HepG2 (cell line): ENCODE measurements at regions not wholly inside any gene's neighbourhood (a gene's known extent, or its start where the extent isn't known, plus 50 kb on each side); places are given as distances from the start of the nearest gene placed in this dataset.

ENCODE experiments used
- ATAC-seq: fragments of 200-7000 bp; cut with Tn5 transposase; 3 replicates; pipeline ENCODE4 v1.9.1; 2020; ENCODE audit warnings: mild to moderate bottlenecking, moderate library complexity
- BruUV-seq: library from RNA; stranded (reverse); fragments of 400-500 nt; replicated peaks from 2 replicates; lab custom pipeline; 2021; lab: Mats Ljungman, UMichigan
- CTCF ChIA-PET: fragments of 300-600 bp; formaldehyde crosslinking; extraction: SDS; loops from one replicate; lab custom pipeline; 2021; ENCODE audit warnings: low total read pairs, inconsistent platforms, low intra/inter-chr PET ratio; lab: Yijun Ruan, JAX
- POLR2A ChIA-PET: fragments of 350-600 bp; sonication (Branson Sonifier 250); formaldehyde crosslinking; loops from one replicate; lab custom pipeline; 2020; ENCODE audit warnings: antibody characterized with exemption, inconsistent platforms; lab: Yijun Ruan, JAX
- DNase-seq: peaks from one replicate; pipeline ENCODE4 v3.0.0-alpha.2; 2015; ENCODE audit warnings: low spot score
- FAIRE-seq: peaks from 3 replicates; lab custom pipeline; 2011; peaks lifted over from hg19 to GRCh38; lab: Jason Lieb, UNC
- H2AFZ ChIP-seq: one replicate; pipeline ENCODE4 v1.6.1; 2011; ENCODE audit warnings: low read length, inconsistent platforms
- H3K27ac ChIP-seq: fragments of 300-600 bp; 3 replicates; pipeline ENCODE4 v1.8.0; 2011; ENCODE audit warnings: mixed run types, mild to moderate bottlenecking, mixed read lengths, low read length, inconsistent platforms; ENCODE audit not compliant: insufficient read depth; ENCODE audit errors: extremely low read length
- H3K27me3 ChIP-seq, 2 experiments: fragments of 200-600 bp in 1 of 2; 2 replicates in 1 of 2; 3 replicates in 1 of 2; pipeline versions ENCODE4 v1.6.0 to v1.8.0; 2011; ENCODE audit warnings: low read length in 2 of 2, mild to moderate bottlenecking in 2 of 2, moderate library complexity in 2 of 2, inconsistent platforms in 1 of 2; ENCODE audit not compliant: insufficient read depth in 2 of 2, control insufficient read depth in 1 of 2
- H3K36me3 ChIP-seq, 2 experiments: fragments of 200-600 bp in 1 of 2; replicated peaks in 1 of 2; 2 replicates in 1 of 2; 3 replicates in 1 of 2; pipeline versions ENCODE4 v1.5.1 to v1.8.0; 2011; ENCODE audit warnings: low read length in 2 of 2, inconsistent platforms in 1 of 2; ENCODE audit not compliant: insufficient read depth in 2 of 2, control insufficient read depth in 1 of 2
- H3K4me1 ChIP-seq: 2 replicates; pipeline ENCODE4 v1.5.1; 2012; ENCODE audit warnings: low read length, inconsistent platforms; ENCODE audit not compliant: insufficient read depth
- H3K4me2 ChIP-seq: 2 replicates; pipeline ENCODE4 v1.6.0; 2011; ENCODE audit warnings: low read depth, low read length, inconsistent platforms
- H3K4me3 ChIP-seq, 3 experiments: fragments of 200-600 bp in 1 of 3; sonication (generic), shearing (Covaris generic) in 1 of 3; replicated peaks in 1 of 3; 2 replicates each; pipeline ENCODE4 v1.5.1; 2011 to 2016; ENCODE audit warnings: low read length in 3 of 3, inconsistent platforms in 2 of 3, low read depth in 2 of 3, mild to moderate bottlenecking in 2 of 3, control low read depth in 1 of 3, mixed read lengths in 1 of 3; ENCODE audit not compliant: insufficient read depth in 1 of 3
- H3K79me2 ChIP-seq: one replicate; pipeline ENCODE4 v1.6.1; 2011; ENCODE audit warnings: low read length, inconsistent platforms; ENCODE audit not compliant: insufficient read depth
- H3K9ac ChIP-seq: 2 replicates; pipeline ENCODE4 v1.6.0; 2011; ENCODE audit warnings: mild to moderate bottlenecking, low read depth, low read length, inconsistent platforms; ENCODE audit not compliant: insufficient read depth
- H3K9me3 ChIP-seq: 2 replicates; pipeline ENCODE4 v1.5.1; 2012; ENCODE audit warnings: mild to moderate bottlenecking, low read length
- H4K20me1 ChIP-seq: 2 replicates; pipeline ENCODE4 v1.6.0; 2011; ENCODE audit warnings: inconsistent platforms, mild to moderate bottlenecking, low read length, moderate library complexity; ENCODE audit not compliant: insufficient read depth
- CEBPG ChIP-seq: IDR thresholded peaks from 2 replicates; pipeline ENCODE4 v1.6.1; 2016
- ETV6 ChIP-seq: sonication (generic); formaldehyde crosslinking; conservative IDR thresholded peaks from 2 replicates; pipeline ENCODE4 v1.4.0; 2020; ENCODE audit warnings: missing genetic modification reagents
- FOXK2 ChIP-seq: fragments of 450-650 bp; IDR thresholded peaks from 2 replicates; pipeline ENCODE4 v1.6.1; 2016
- HDAC2 ChIP-seq: sonication (generic); formaldehyde crosslinking; IDR thresholded peaks from 2 replicates; pipeline ENCODE4 v1.4.0; 2020; ENCODE audit warnings: missing genetic modification reagents
- KDM3A ChIP-seq: IDR thresholded peaks from 2 replicates; pipeline ENCODE4 v1.6.1; 2018; ENCODE audit warnings: low read depth, missing compliant biosample characterization
- NR2F1 ChIP-seq, 2 experiments: fragments of 450-650 bp in 1 of 2; formaldehyde crosslinking in 1 of 2; IDR thresholded peaks; 2 replicates each; pipeline versions ENCODE4 v1.5.0 to v1.6.1; 2016 to 2020; ENCODE audit warnings: mild to moderate bottlenecking in 1 of 2, missing compliant biosample characterization in 1 of 2, missing genetic modification reagents in 1 of 2, moderate library complexity in 1 of 2
- PAF1 ChIP-seq: IDR thresholded peaks from 2 replicates; pipeline ENCODE4 v1.6.1; 2016; ENCODE audit warnings: missing genetic modification reagents, missing compliant biosample characterization
- PHF8 ChIP-seq: sonication (generic); formaldehyde crosslinking; IDR thresholded peaks from 2 replicates; pipeline ENCODE4 v1.5.0; 2020; ENCODE audit warnings: missing genetic modification reagents
- ZNF326 ChIP-seq: sonication (generic); formaldehyde crosslinking; IDR thresholded peaks from 2 replicates; pipeline ENCODE4 v1.4.0; 2020; ENCODE audit warnings: missing genetic modification reagents, borderline replicate concordance
- ZNF616 ChIP-seq: sonication (generic); formaldehyde crosslinking; IDR thresholded peaks from 2 replicates; pipeline ENCODE4 v1.5.0; 2020; ENCODE audit warnings: low read depth, mild to moderate bottlenecking, missing genetic modification reagents
- WGBS: methylation state at CpG from one replicate; pipeline ENCODE4 v1.1.6; 2017; ENCODE audit warnings: low lambda C conversion rate; 5-methylcytosine and 5-hydroxymethylcytosine counted together
- in situ Hi-C: cut with HindIII; loops from 2 replicates; pipeline ENCODE4 v1.10.0; 2017; ENCODE audit warnings: low pct_unique_long_range_greater_than_20kb; ENCODE audit not compliant: extremely low pct_ligation_motif_present
- intact Hi-C: fragments of 100-400 bp; cut with micrococcal nuclease; formaldehyde crosslinking; loops from one replicate; pipeline ENCODE4 v1.10.0; 2022; ENCODE audit not compliant: unreplicated experiment
- TF ChIP-seq, protein P1 (sequence below): sonication (generic); formaldehyde crosslinking; IDR thresholded peaks from 2 replicates; pipeline ENCODE4 v1.5.0; 2020; ENCODE audit warnings: missing genetic modification reagents
- TF ChIP-seq, protein P2 (sequence below): sonication (generic); formaldehyde crosslinking; IDR thresholded peaks from 2 replicates; pipeline ENCODE4 v1.9.0; 2021; ENCODE audit warnings: mild to moderate bottlenecking, missing genetic modification reagents
- TF ChIP-seq, protein P3 (sequence below): sonication (generic); formaldehyde crosslinking; IDR thresholded peaks from 2 replicates; pipeline ENCODE4 v1.4.0; 2020; ENCODE audit warnings: missing genetic modification reagents, borderline replicate concordance

DNA sequence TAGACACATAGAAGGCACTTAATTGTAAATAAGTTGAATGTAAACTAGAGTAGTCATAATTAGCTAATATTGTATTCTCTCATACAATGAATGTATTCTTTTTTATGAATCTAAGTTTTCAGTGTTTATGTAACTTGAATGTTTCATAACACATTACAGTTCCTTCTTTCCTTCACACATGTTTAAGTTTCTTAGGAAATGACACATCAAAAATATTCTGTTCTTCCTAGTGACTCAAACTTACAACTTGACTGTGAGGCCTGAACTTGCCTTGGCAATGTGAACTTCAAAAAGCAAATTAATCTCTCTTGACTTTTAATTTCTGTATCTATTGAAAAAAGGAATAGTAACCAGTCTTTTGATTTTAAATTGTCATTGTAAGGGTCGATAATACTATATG lies 700.1 kb downstream of the KCNT2 start:
- FAIRE-seq, result no peak
- no peak overlapping the region for H2AFZ ChIP-seq
- CTCF ChIA-PET, result no interaction called here

More for the DNA sequence above, 700.1 kb downstream of the KCNT2 start:
- H3K79me2 ChIP-seq, result no peaks in the 10 kb centered on the region
- no peak overlapping the region for H3K27ac ChIP-seq
- POLR2A ChIA-PET, result no interaction called here
- WGBS, result 0% methylated on average over 1 of the region's 1 CpG
- DNase-seq, result no peak
- no peaks in the 10 kb centered on the region for H3K4me1 ChIP-seq
- H3K4me3 ChIP-seq, result no peak overlapping the region
- no peak for TF ChIP-seq ZNF326
- TF ChIP-seq HDAC2 (CRISPR knock-in tag), result no peak
- TF ChIP-seq, protein P1, sequence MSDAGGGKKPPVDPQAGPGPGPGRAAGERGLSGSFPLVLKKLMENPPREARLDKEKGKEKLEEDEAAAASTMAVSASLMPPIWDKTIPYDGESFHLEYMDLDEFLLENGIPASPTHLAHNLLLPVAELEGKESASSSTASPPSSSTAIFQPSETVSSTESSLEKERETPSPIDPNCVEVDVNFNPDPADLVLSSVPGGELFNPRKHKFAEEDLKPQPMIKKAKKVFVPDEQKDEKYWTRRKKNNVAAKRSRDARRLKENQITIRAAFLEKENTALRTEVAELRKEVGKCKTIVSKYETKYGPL (CRISPR knock-in tag), result no peak
- TF ChIP-seq, protein P2, sequence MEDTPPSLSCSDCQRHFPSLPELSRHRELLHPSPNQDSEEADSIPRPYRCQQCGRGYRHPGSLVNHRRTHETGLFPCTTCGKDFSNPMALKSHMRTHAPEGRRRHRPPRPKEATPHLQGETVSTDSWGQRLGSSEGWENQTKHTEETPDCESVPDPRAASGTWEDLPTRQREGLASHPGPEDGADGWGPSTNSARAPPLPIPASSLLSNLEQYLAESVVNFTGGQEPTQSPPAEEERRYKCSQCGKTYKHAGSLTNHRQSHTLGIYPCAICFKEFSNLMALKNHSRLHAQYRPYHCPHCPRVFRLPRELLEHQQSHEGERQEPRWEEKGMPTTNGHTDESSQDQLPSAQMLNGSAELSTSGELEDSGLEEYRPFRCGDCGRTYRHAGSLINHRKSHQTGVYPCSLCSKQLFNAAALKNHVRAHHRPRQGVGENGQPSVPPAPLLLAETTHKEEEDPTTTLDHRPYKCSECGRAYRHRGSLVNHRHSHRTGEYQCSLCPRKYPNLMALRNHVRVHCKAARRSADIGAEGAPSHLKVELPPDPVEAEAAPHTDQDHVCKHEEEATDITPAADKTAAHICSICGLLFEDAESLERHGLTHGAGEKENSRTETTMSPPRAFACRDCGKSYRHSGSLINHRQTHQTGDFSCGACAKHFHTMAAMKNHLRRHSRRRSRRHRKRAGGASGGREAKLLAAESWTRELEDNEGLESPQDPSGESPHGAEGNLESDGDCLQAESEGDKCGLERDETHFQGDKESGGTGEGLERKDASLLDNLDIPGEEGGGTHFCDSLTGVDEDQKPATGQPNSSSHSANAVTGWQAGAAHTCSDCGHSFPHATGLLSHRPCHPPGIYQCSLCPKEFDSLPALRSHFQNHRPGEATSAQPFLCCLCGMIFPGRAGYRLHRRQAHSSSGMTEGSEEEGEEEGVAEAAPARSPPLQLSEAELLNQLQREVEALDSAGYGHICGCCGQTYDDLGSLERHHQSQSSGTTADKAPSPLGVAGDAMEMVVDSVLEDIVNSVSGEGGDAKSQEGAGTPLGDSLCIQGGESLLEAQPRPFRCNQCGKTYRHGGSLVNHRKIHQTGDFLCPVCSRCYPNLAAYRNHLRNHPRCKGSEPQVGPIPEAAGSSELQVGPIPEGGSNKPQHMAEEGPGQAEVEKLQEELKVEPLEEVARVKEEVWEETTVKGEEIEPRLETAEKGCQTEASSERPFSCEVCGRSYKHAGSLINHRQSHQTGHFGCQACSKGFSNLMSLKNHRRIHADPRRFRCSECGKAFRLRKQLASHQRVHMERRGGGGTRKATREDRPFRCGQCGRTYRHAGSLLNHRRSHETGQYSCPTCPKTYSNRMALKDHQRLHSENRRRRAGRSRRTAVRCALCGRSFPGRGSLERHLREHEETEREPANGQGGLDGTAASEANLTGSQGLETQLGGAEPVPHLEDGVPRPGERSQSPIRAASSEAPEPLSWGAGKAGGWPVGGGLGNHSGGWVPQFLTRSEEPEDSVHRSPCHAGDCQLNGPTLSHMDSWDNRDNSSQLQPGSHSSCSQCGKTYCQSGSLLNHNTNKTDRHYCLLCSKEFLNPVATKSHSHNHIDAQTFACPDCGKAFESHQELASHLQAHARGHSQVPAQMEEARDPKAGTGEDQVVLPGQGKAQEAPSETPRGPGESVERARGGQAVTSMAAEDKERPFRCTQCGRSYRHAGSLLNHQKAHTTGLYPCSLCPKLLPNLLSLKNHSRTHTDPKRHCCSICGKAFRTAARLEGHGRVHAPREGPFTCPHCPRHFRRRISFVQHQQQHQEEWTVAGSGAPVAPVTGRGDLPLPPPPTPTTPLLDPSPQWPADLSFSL, result no peak
- no peak for TF ChIP-seq NR2F1 (CRISPR knock-in tag; IDR thresholded peaks at IDR 0.05)
- TF ChIP-seq, protein P3, sequence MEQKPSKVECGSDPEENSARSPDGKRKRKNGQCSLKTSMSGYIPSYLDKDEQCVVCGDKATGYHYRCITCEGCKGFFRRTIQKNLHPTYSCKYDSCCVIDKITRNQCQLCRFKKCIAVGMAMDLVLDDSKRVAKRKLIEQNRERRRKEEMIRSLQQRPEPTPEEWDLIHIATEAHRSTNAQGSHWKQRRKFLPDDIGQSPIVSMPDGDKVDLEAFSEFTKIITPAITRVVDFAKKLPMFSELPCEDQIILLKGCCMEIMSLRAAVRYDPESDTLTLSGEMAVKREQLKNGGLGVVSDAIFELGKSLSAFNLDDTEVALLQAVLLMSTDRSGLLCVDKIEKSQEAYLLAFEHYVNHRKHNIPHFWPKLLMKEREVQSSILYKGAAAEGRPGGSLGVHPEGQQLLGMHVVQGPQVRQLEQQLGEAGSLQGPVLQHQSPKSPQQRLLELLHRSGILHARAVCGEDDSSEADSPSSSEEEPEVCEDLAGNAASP (CRISPR knock-in tag), result no peak
- TF ChIP-seq KDM3A, result no peak
- no peak for TF ChIP-seq PAF1 (CRISPR knock-in tag)
- TF ChIP-seq FOXK2, result no peak
- TF ChIP-seq CEBPG, result no peak
- TF ChIP-seq ZNF616 (CRISPR knock-in tag), result no peak
- no peak for TF ChIP-seq PHF8
- no peak for TF ChIP-seq ETV6 (CRISPR knock-in tag)
- H3K9me3 ChIP-seq, result no peaks in the 10 kb centered on the region
- H3K9ac ChIP-seq, result no peak overlapping the region
- H3K36me3 ChIP-seq, result no peaks in the 10 kb centered on the region
- no peak overlapping the region for H3K4me2 ChIP-seq
- in situ Hi-C loops (no loop called here), intact Hi-C loops (no loop called here)
- ATAC-seq, result no peak
- H3K27me3 ChIP-seq, result no peaks in the 10 kb centered on the region
- H4K20me1 ChIP-seq, result no peaks in the 10 kb centered on the region
- BruUV-seq, result no TSS peak
